ENCODE measurements at regions not wholly inside any gene's neighbourhood (a gene's known extent, or its start where the extent isn't known, plus 50 kb on each side); places are given as distances from the start of the nearest gene placed in this dataset.
"Not testable (repeated sequence)": the region's sequence is repeated elsewhere in the genome, so short reads cannot be mapped to it uniquely, and the experiment has no call there.

DNA sequence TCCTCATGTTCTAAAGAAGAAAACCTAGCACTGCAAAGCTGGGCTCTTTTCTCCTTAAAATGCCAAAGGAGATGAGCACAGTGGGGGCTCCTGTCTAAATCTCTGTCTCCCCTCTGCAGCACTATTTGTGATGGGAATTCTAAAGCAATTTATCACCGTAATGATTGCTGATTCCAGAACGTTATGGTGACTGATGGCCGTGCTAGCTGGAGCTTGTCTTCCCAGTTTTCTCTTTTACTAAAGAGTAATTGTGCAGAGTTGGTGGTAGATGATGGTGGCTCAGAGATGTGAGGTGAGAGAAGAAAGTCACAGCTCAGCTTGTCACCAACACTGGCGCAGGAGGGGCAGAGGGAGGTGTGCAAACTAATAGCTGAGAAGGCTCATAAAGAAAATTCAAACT is 60.7 kb upstream of the ATP2B4 start:
- H3K79me2 ChIP-seq (ENCODE audit: insufficient read depth, low read length), result no peaks in the 10 kb centered on the region
- no peak overlapping the region for H3K4me2 ChIP-seq (ENCODE audit: insufficient read depth, insufficient read length, low read length)
- H4K5ac ChIP-seq (ENCODE audit: insufficient read length, low read depth, low read length), result no peak overlapping the region
- Mint-ChIP-seq H3K27ac (no peak overlapping the region), H3K9me3 (no peaks in the 10 kb centered on the region; a peak in 1 of 5 replicates), H3K4me1 (peaks cover 2 to 8% of the 10 kb centered on the region in 2 experiments; a peak in 3 of 4 replicates), H3K27me3 (ENCODE audit: low read depth) (peaks cover 11% of the 10 kb centered on the region), H3K36me3 (ENCODE audit: insufficient read depth in 1 of 3, low read depth in 3 of 3) (no peaks in the 10 kb centered on the region), H3K4me3 (no peak overlapping the region)
- H2BK120ac ChIP-seq (ENCODE audit: low read depth, low read length, poor library complexity, severe bottlenecking), result no peak overlapping the region
- H3K27me3 ChIP-seq (ENCODE audit: insufficient read depth, low read length), result no peaks in the 10 kb centered on the region
- no peak for DNase-seq
- no peak overlapping the region for H2BK20ac ChIP-seq (ENCODE audit: low read depth, low read length, poor library complexity, severe bottlenecking)
- H4K20me1 ChIP-seq (ENCODE audit: control insufficient read depth, insufficient read depth, insufficient read length), result no peaks in the 10 kb centered on the region
- no peak overlapping the region for H3T11ph ChIP-seq (ENCODE audit: low read length)
- no peak overlapping the region for H3K9ac ChIP-seq (ENCODE audit: extremely low read depth, insufficient read length, low read length)
- H3K18ac ChIP-seq (ENCODE audit: insufficient read length, low read depth, low read length), result no peak overlapping the region
- H2BK12ac ChIP-seq (ENCODE audit: insufficient read length, low read depth, low read length), result no peak overlapping the region
- no peak overlapping the region for H2BK15ac ChIP-seq (ENCODE audit: low read depth, low read length)
- H2BK5ac ChIP-seq (ENCODE audit: insufficient read length, low read length), result no peak overlapping the region
- TF ChIP-seq, protein P1, sequence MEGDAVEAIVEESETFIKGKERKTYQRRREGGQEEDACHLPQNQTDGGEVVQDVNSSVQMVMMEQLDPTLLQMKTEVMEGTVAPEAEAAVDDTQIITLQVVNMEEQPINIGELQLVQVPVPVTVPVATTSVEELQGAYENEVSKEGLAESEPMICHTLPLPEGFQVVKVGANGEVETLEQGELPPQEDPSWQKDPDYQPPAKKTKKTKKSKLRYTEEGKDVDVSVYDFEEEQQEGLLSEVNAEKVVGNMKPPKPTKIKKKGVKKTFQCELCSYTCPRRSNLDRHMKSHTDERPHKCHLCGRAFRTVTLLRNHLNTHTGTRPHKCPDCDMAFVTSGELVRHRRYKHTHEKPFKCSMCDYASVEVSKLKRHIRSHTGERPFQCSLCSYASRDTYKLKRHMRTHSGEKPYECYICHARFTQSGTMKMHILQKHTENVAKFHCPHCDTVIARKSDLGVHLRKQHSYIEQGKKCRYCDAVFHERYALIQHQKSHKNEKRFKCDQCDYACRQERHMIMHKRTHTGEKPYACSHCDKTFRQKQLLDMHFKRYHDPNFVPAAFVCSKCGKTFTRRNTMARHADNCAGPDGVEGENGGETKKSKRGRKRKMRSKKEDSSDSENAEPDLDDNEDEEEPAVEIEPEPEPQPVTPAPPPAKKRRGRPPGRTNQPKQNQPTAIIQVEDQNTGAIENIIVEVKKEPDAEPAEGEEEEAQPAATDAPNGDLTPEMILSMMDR (conservative IDR thresholded peaks at IDR 0.05), result no peak
- no peak overlapping the region for H2AFZ ChIP-seq (ENCODE audit: low read length)
- no peaks in the 10 kb centered on the region for H3K23me2 ChIP-seq (ENCODE audit: insufficient read length, low read depth, low read length, poor library complexity, severe bottlenecking)
- H3K9me3 ChIP-seq (ENCODE audit: control insufficient read depth, low read depth, low read length), result no peaks in the 10 kb centered on the region
- no peak overlapping the region for H3K4ac ChIP-seq (ENCODE audit: low read depth, low read length)
- no peak overlapping the region for H2AK5ac ChIP-seq (ENCODE audit: insufficient read length, low read length)
- no peak overlapping the region for H3K56ac ChIP-seq (ENCODE audit: insufficient read length, low read depth, low read length)
- H4K8ac ChIP-seq (replicated peaks; ENCODE audit: insufficient read length, low read depth, low read length), result no peak overlapping the region
- H3K4me1 ChIP-seq (ENCODE audit: insufficient read depth, low read length), result no peaks in the 10 kb centered on the region
- no peak overlapping the region for H3K14ac ChIP-seq (ENCODE audit: insufficient read depth, low read length)
- H3K79me1 ChIP-seq (ENCODE audit: insufficient read depth, low read depth, low read length, poor library complexity, severe bottlenecking), result no peaks in the 10 kb centered on the region
- H4K91ac ChIP-seq (ENCODE audit: insufficient read length, low read depth, low read length), result no peak overlapping the region
- H3K27ac ChIP-seq (ENCODE audit: insufficient read length, low read depth, low read length), result no peak overlapping the region
- H3K23ac ChIP-seq (ENCODE audit: insufficient read length, low read depth, low read length), result no peak overlapping the region
- no CpG with 5 or more reads among the region's 4 CpGs for WGBS (ENCODE audit: extremely low coverage, insufficient read length, low lambda C conversion rate)

DNA sequence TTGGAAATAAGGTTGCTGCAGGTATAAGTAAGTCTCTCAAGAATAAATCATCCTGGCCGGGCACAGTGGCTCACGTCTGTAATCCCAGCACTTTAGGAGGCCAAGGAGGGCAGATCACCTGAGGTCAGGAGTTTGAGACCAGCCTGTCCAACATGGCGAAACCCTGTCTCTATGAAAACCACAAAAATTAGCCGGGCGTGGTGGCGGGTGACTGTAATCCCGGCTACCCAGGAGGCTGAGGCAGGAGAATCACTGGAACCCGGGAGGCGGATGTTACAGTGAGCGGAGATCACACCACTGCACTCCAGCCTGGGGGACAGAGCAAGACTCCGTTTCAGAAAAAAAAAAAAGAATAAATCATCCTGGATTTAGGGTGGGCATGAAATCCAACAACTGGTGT is 59.7 kb upstream of the ATP2B4 start:
- H3K36me3 Mint-ChIP-seq (ENCODE audit: insufficient read depth in 1 of 3, low read depth in 3 of 3); H3K9ac ChIP-seq (ENCODE audit: extremely low read depth, insufficient read length, low read length); H3K27ac Mint-ChIP-seq; H4K8ac ChIP-seq (replicated peaks; ENCODE audit: insufficient read length, low read depth, low read length); H3K4me1 ChIP-seq (ENCODE audit: insufficient read depth, low read length); H4K91ac ChIP-seq (ENCODE audit: insufficient read length, low read depth, low read length); H3K18ac ChIP-seq (ENCODE audit: insufficient read length, low read depth, low read length); H2BK120ac ChIP-seq (ENCODE audit: low read depth, low read length, poor library complexity, severe bottlenecking); H2AK5ac ChIP-seq (ENCODE audit: insufficient read length, low read length); H2BK12ac ChIP-seq (ENCODE audit: insufficient read length, low read depth, low read length); H3K27me3 Mint-ChIP-seq (ENCODE audit: low read depth); H3K79me2 ChIP-seq (ENCODE audit: insufficient read depth, low read length); H3K14ac ChIP-seq (ENCODE audit: insufficient read depth, low read length); H2BK20ac ChIP-seq (ENCODE audit: low read depth, low read length, poor library complexity, severe bottlenecking); H3K9me3 ChIP-seq (ENCODE audit: control insufficient read depth, low read depth, low read length); H3K4ac ChIP-seq (ENCODE audit: low read depth, low read length); H2BK5ac ChIP-seq (ENCODE audit: insufficient read length, low read length); H3K23ac ChIP-seq (ENCODE audit: insufficient read length, low read depth, low read length); H4K20me1 ChIP-seq (ENCODE audit: control insufficient read depth, insufficient read depth, insufficient read length); H3T11ph ChIP-seq (ENCODE audit: low read length); H3K27me3 ChIP-seq (ENCODE audit: insufficient read depth, low read length); H3K4me2 ChIP-seq (ENCODE audit: insufficient read depth, insufficient read length, low read length); H2BK15ac ChIP-seq (ENCODE audit: low read depth, low read length); H4K5ac ChIP-seq (ENCODE audit: insufficient read length, low read depth, low read length); H3K27ac ChIP-seq (ENCODE audit: insufficient read length, low read depth, low read length); H3K9me3 Mint-ChIP-seq; H3K79me1 ChIP-seq (ENCODE audit: insufficient read depth, low read depth, low read length, poor library complexity, severe bottlenecking); H3K4me3 Mint-ChIP-seq; H3K56ac ChIP-seq (ENCODE audit: insufficient read length, low read depth, low read length); H2AFZ ChIP-seq (ENCODE audit: low read length); H3K23me2 ChIP-seq (ENCODE audit: insufficient read length, low read depth, low read length, poor library complexity, severe bottlenecking); DNase-seq: not testable (repeated sequence)
- WGBS (ENCODE audit: extremely low coverage, insufficient read length, low lambda C conversion rate), result no CpG with 5 or more reads among the region's 11 CpGs
- peaks cover 8 to 12% of the 10 kb centered on the region in 2 experiments for H3K4me1 Mint-ChIP-seq

All from H9 (cell line).